ENCODE measurements at regions not wholly inside any gene's neighbourhood (a gene's known extent, or its start where the extent isn't known, plus 50 kb on each side); places are given as distances from the start of the nearest gene placed in this dataset.

DNA sequence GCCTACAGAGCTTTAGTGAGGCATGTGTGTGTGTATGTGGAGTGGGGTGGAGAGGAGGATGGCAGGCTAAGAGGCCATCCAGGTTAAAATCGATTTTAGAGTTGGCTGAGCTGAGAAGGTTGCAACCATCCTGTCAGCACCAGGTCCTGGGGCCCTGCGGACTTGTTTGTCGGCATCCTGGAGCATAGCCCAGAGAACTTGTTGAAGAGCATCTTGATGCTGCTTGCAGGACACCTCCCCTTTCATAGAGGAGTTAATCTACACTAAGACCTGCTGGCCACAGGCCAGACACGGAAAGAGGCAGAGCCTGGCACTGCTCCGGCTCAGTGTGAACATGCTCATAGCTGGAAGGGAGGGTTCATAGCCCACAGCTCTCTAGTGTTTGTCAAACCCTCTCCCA lies 72.1 kb upstream of the RGPD5 start:
- TF ChIP-seq, protein P1, sequence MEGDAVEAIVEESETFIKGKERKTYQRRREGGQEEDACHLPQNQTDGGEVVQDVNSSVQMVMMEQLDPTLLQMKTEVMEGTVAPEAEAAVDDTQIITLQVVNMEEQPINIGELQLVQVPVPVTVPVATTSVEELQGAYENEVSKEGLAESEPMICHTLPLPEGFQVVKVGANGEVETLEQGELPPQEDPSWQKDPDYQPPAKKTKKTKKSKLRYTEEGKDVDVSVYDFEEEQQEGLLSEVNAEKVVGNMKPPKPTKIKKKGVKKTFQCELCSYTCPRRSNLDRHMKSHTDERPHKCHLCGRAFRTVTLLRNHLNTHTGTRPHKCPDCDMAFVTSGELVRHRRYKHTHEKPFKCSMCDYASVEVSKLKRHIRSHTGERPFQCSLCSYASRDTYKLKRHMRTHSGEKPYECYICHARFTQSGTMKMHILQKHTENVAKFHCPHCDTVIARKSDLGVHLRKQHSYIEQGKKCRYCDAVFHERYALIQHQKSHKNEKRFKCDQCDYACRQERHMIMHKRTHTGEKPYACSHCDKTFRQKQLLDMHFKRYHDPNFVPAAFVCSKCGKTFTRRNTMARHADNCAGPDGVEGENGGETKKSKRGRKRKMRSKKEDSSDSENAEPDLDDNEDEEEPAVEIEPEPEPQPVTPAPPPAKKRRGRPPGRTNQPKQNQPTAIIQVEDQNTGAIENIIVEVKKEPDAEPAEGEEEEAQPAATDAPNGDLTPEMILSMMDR (IDR thresholded peaks at IDR 0.05): no peak
- TF ChIP-seq POLR2A (IDR thresholded peaks at IDR 0.05): no peak
- TF ChIP-seq POLR2AphosphoS5 (IDR thresholded peaks at IDR 0.05): no peak

Data from prostate gland (tissue), 2 donors.